Stimulated activated CD8-positive, alpha-beta memory T cell treated with anti-CD3 and anti-CD28 coated beads, Interleukin-15, amount 100 ng/mL, for 1 hour (primary cell): ENCODE measurements at regions not wholly inside any gene's neighbourhood (a gene's known extent, or its start where the extent isn't known, plus 50 kb on each side); places are given as distances from the start of the nearest gene placed in this dataset.
"Not testable (repeated sequence)": the region's sequence is repeated elsewhere in the genome, so short reads cannot be mapped to it uniquely, and the experiment has no call there.

Source experiments
- DNase-seq: peaks from one replicate; pipeline ENCODE4 v3.0.0-alpha.2; 2020; ENCODE audit warnings: low read depth

DNA sequence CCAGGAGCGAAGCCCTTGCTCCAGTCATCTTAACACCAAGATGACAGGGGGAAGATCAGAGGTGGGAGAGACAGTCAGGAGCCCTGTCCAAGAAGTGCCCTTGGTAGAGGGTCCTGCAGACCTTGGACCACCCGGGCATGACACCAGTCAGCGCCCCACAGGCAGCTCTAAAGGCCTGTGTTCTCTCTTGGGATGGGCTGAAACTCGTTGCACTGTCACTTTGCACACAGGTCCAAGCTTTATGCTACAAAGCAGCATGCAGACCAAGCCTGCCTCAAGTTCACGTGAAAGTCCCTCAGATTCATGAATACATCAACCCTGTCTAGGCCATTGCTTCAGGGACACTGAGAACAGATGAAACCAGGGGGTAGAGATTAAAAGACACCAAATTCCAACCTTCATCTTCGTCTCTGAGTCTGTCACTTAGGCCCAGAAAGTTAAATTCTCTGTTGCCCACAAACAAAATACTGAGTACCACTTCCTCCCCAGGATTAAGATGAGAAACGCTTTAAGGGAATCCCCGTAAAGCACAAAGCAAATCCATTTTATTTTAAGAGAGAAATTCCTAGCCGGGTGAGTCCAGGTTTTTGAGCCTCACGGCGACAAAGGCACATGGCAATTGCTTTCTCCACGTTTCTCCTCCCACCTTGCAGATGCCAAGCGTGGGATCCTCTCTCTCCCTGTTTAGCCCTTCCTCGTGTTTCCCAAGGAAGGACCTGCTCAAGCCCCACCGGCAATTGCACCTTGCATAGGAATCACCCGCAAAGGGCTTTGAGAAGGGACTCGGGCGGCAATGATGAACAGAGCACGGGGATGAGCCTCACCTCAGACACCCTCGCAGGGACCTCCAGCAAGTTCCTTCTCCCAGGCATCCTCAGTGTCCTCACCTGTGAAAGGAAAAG is 75.0 kb upstream of the ID2 start:
- DNase-seq = no peak

DNA sequence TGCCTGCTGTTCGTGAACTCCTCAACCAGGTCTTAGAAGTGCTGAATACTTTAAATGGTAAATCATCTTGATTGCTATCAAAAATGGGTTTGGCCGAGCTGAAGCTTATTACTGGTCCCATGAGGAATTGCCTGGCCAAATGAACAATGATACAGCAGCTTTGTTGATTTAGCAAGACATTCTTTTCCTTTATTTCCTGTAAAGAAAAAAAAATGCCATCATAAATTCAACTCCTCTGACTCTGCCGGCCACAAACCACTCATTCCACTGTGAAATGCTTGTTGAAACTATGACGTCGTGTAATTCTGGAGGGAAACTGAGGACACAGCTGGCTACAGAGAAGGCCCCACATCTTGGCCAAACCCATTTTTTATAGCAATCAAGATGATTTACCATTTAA is 74.2 kb upstream of the ID2 start:
- DNase-seq = no peak

DNA sequence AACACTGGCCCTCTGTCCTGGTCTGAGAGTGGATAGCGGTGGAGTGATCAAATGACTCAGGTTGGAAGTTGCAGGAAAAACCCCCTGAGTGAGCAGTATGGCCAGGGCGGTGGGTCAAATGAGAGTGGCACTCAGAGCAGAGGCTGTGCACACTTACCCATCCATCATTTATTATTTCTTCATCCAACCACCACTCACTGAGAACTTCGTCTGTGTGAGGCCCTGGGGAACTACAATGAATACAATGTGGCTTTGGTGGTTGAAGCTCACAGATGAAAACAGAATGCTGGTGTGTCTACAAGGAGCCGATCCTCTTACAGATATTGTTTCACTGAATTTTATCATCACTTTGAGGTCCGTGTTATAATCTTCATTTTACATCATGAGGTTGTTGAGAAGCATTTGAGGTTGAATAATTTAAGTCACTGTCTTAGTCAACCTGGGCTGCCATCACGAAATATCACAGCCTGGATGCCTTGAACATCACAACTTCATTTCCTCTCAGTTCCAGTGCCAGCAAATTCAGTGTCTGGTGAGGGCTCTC is 73.4 kb upstream of the ID2 start:
- no peak for DNase-seq

DNA sequence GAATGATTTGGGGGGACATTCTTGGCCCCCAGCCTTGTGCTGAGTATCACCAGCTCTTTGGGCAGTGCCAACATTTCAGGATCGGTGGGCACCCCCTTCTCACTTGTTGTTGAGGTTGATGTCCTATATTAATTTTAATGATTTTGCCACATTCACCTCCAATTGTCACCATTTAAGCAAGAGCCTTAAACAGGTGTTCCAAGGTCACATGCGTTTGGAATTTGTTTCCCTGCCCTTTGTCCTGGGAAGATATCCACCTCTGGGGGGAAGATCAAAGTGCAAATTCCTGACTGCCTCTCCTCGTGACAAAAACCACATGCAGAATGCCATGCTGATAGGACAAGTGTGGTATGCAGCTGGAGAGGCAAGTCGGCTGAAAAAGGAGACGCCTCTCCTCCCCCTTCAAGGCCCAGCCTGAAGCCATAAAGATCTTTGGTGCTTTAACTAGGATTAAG is 72.5 kb upstream of the ID2 start:
- DNase-seq = no peak

DNA sequence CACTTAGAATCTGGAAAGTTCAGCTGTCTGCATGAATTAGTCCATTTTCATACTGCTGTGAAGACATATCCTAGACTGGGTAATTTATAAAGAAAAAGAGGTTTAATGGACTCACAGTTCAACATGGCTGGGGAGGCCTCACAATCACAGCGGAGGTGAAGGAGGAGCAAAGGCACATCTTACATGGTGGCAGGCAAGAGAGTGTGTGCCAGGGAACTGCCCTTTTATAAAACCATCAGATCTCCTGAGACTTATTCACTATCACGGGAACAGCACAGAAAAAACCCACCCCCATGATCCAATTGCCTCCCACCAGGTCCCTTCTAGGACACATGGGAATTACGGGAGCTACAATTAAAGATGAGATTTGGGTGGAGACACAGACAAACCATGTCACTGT is 71.1 kb upstream of the ID2 start:
- not testable (repeated sequence) for DNase-seq

DNA sequence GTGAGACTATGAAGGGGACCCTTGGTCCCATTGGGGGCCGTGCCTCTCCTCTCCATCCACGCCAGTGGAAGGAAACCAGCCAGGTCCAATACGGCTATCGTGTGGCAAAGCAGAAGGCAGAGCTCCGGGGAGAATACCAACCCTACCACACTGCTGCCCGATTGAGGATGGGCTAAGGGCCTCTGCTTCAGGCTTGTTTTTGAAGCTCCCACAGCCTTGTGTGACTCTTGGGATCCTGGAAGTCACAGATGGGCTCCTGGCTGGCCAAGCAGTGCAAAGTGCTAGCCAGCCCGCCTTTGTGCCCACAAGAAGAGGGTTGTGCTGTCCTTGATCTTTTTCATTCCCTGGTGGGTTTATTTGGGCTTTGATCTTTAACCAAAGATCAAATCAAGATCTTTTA is 70.6 kb upstream of the ID2 start:
- no peak for DNase-seq

DNA sequence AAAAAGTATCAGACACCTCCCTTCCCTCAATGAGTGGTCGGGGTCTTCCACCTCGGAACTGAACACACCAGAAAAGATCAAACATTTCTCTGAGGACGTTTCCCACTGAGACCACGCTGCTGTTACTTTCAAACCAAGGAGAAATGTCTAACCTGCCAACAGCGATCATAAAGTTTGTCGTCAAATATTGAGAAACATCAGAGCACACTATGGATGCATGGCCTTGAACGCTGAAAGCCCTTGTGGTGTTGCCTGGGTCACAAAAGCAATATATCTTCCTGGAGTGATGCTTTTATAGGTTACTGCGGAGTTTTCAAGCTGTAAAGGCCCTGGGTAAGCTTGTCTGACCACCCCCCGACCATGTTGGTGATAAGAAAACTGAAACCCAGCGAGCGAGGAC is 70.2 kb upstream of the ID2 start:
- no peak for DNase-seq

DNA sequence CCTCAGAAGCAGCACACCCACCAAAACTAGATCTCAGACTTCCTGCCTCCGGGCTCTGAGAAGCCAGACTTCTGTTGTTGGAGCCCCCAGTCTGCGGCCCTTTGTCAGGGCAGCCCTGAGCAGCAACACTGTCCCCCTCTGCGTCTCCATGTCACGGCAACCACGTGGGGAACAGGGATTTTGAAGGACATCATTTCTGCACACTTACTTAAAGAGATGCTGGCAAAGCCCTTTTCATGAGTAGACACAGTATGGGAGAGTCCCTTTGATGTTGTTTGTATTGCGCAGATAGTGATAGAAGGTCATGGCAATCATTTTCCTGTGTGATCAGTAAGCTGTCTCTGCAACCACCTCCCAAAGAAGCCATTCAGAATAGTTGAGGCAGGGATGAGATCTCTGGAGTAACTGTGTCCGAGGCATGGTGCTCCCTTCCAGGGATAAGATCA is 69.1 kb upstream of the ID2 start:
- DNase-seq = no peak

DNA sequence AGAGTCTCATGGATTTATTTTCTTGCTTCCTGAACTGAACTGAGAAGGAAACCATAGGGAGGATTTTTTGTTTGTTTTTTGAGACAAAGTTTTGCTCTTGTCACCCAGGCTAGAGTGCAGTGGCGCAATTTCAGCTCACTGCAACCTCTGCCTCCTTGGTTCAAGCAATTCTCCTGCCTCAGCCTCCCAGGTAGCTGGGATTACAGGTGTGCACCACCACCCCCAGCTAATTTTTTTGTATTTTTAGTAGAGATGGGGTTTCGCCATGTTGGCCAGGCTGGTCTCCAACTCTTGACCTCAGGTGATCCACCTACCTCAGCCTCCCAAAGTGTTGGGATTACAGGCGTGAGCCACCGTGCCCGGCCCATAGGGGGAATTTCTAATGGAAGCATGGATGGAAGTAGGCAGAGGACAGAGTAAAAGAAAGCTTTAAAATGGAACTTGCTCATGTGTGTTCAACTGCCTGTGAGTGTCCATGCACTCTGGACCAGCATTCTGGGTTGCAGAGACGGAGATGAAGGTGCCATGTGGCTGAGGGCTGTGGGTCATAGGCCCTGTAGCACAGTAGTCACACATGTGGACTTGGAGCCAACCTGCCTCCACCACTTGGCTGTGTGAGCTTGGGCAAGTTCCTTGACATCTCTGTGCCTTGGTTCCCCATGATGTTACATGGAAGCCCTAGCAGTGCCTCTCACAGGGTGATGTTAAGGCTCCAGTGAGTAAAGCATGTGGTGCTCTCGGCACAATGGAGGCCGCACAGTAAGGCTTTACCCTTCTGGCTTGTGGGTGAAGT is 68.5 kb upstream of the ID2 start:
- not testable (repeated sequence) for DNase-seq

DNA sequence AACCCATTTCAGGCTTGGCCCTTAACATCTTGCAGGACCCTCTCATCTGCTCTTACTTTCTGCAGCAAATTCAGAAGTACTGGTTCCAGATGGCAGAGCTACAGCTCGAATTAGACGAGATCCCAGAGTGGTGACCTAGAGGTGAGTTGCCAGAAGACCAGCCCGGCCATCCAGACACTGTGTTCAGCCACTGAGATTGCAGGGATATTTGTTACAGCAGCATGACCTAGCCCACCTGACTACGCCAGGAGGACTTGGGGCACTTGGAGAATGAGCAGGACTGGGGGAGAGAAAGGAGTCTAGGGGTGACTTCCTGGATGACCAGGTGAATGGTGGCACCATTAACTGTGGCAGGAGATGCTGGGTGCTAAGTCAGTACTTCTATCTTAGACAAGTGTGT is 67.2 kb upstream of the ID2 start:
- no peak for DNase-seq

DNA sequence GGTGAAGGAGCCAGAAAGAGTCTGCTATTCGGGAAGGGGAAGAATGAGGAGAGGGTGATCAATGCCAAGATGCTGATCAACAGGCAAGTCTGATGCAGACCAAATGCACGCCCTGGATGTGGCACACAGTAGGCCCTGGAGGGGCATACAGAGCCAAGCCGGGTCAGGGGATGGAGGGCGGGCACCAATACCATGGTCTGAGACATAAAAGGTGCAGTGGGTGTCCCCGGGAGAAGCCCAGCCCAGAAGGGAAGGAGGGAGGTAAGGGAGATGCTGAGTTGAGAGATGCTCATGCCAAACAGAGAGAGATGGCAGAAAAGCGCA is 66.6 kb upstream of the ID2 start:
- no peak for DNase-seq

DNA sequence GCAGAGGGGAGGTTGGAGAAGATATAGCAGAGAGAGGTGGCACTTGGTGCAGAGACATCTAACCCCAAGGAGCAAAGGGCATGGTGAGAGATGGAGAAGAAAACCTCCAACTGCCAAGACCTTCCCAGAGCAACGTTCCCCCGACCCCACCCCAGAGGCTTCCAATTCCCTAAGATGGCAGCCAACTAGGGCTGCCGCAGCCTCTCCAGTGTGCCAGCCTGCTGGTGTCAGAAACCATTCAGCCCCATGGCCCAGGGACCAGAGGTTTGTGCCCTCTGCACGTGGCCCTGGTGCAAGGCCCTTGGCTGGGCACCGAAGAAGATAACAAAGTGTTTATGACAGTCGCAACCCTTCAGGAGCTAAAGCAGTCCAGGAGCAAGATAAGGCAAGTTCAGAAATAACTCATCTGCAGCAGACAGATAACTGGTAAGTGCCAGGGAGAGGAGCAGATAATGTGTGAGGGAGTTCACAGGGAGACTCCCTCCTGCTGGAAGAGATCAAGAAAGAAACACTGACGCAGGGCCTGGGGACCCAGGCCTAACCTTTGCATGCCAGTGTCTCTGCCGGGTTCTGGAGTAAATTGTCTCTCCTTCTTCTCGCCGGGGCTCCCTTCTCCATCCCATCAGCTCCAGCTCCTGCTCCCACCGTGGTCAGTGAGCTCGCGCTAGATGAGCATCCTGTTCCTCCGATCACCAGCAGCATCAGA is 66.1 kb upstream of the ID2 start:
- DNase-seq = no peak

DNA sequence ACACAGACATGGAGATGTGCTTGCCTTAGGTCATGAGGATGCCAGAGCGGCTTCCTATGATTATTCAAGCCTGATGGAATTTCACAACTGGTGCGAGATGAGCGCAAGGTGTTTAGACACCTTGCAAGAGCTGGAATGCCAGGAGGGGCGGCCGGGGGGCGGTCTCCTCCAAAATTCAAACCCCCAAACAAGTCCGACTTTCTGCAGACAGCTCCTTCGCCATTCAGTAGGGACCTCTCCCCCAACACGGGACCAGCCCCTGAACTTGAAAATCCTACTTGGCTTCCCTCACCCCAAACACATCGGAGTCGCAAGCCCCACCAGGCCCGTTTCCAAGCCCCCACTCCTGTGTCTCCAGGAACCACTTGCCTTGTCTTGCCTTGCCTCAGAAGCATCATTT is 64.8 kb upstream of the ID2 start:
- no peak for DNase-seq

DNA sequence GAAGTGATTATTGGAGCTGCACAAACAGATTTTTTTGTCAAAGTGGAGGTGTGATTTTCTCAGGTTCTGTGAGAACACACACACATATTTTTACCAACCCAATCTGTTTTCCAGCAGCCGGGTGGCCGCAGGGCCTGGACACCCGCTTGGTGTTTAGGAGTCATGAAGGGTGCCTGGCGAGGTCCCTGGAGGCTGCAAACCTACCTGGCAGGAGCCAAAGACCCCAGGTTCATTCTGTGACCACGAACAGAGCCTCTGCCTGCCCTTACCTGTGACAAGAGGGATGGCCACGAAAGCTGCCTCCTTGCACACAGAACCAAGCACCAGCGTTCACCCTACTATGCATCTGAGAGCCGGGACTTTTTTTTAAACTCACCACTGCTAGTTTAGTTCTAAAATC is 64.3 kb upstream of the ID2 start:
- no peak for DNase-seq

DNA sequence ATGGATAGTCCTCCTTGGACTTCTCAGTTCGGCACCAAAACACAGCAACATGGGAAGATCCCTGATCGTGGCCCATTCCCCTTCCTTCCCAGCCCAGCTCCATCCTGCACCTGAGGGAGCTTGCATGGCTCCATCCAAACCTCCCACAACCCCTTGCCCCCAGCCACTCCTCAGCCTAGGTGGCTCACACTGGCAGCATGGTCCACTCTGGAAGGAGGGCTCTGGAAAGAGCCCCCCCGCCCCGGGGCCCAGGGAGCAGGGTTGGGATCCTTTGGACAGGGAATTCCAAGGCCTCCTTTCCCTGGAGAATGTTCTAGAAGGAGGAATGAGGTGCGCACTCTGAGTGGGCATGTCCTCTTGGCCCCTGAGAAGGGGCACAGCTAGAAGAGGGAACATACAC is 62.8 kb upstream of the ID2 start:
- DNase-seq = no peak

DNA sequence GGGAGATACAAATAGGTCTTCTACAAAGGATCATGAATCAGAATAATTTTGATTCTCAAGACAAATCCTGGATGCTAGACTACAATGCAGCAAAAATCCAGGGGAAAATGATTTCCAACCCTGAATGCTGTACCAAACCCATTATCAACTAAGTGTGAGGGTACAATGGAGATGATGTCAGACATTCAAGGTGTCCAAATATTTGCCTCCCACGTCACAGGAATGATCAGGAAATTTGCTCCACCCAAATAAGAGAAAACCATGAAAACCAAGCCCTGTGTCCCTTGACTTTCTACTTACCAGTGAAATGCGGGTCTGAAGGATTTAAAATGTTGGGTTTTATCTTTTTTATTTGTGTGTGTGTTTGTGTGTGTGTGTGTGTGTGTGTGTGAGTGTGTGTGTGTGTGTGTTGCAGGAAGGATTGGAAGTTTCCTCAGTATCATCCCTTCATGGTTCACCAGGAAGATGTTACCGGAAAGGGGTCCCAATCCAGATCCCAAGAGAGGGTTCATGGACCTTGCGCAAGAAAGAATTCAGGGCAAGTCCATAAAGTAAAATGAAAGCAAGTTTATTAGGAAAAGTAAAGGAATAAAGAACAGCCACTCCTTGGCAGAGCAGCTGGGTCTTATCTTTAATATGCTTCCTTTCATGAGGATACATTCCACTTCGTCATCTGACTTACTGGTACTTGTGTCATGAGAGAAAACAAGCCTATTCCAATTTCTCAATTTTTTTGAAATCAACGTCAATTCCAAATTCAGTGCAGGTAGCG is 61.1 kb upstream of the ID2 start:
- no peak for DNase-seq

DNA sequence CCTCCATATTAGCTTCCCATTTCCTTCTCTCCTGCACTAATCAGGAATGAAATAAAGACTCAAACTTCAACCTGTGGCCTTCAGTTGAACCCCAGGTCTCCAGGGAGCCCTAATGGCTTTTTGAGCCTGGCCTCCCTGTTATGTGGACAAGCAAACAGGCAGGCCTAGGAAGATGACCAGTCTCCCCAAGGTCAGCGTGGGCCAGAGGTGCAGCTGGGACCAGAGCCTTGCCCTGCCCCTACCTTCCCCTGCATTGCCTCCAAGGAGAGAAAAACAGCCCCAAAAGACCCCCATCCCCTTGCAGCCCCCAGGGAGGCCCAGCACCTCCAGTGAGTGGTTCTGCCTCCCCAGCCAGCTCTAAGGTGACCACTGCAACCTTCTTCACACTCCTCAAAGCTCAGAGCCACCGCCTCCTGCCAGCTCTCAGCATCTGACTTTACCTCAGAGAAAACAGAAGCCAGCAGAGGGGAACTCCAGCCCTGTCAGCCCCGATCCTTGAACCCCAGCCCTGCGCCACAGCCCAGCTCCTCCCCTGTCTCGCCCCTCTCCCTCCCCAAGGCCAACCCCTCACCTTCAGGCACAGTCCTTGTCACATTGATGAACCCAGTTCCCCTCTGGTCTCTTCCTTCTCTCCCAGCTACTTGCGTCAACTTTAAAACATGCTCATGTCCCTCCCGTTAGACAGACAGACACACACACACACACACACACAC is 59.5 kb upstream of the ID2 start:
- DNase-seq = no peak

DNA sequence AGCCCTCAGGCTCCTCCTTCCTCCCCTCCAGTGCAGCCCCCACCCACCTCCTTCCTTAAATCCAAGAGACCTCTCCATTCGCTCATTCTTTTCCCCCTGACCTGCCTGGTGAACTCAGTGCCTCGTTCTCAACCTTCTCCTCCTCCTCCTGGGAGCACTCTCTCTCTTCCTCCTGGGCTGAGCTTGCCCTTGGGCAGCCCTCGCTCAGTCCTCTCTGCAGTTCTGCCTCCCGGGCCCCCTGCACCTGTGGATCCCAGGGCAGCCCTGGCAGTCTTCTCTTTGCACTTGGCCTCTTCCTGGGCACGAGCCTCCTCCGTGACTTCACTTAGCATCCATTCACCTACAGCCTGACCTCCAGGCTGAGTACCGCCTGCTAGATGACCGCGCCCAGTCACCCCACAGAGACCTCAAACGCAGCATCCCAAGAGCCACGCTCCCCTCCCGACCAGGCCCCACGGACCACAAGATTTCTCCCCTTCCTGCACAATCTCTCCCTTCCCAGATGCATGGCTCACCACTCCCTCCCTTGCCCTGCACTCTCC is 58.9 kb upstream of the ID2 start:
- DNase-seq = no peak

DNA sequence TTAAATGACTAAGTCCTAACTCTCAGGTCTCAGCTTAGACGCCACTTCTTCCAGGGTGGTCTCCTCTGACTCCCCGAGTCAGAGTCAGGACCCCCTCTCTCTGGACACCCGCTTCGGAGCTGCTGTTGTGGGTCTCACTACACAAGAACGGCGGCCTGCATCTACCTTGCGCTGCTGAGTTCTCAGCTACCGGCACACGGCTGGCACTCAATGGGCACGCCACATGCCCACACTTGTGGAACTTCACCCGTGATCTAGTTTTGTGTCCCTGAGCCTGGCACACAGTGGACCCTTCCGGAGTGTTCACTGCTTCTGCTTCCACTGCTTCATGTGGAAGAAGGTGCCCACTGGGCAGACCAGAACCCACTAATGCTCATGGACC is 58.3 kb upstream of the ID2 start:
- DNase-seq = no peak

DNA sequence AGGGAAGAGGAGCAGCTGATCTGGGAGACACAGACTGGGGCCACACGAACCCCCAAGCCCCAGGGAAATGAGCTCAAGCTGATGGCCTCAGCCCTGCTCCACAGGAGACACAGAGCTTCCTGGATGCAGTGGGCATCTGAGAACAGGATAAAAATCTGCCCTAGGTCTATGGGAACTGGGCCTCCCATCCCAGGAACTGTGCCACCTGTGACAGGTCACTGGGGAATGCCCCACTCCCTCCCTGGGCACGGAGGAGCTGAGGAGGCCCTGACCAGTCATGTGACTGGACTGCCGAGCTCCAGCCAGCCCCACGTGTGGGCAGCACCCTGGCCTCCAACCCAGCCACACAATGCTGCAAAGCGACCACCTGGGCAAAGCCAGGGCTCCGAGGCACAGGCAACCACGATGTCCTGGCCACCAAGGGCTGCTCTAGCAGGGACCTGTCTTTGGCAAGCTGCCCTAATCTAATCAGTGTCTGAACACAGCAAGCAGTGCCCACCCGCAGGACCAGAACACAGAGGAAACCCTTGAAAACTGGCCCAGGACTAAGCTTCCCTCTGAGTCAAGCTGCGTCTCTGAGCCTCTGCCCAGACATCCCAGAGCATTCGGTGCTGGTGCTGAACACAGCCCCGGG is 57.8 kb upstream of the ID2 start:
- DNase-seq = no peak
